Cerebellar nuclear complex (tissue), 1 donor: ENCODE measurements at regions not wholly inside any gene's neighbourhood (a gene's known extent, or its start where the extent isn't known, plus 50 kb on each side); places are given as distances from the start of the nearest gene placed in this dataset.
"Not testable (repeated sequence)": the region's sequence is repeated elsewhere in the genome, so short reads cannot be mapped to it uniquely, and the experiment has no call there.

Experiments used
- DNase-seq, 2 experiments: peaks; one replicate each; lab custom pipeline; 2025; lab: John Stamatoyannopoulos, UW

- DNase-seq = no peak
Observed at GRCh38 chr15:39419651-39420050, 161.2 kb upstream of the THBS1 start.

- DNase-seq = not testable (repeated sequence)
Observed at GRCh38 chr15:39420123-39420852, 160.6 kb upstream of the THBS1 start.

GRCh38 chr15:39420853-39421192 is 160.1 kb upstream of the THBS1 start:
- DNase-seq = not testable (repeated sequence)

GRCh38 chr15:39426552-39427532 is 154.0 kb upstream of the THBS1 start:
- DNase-seq = no peak

DNA sequence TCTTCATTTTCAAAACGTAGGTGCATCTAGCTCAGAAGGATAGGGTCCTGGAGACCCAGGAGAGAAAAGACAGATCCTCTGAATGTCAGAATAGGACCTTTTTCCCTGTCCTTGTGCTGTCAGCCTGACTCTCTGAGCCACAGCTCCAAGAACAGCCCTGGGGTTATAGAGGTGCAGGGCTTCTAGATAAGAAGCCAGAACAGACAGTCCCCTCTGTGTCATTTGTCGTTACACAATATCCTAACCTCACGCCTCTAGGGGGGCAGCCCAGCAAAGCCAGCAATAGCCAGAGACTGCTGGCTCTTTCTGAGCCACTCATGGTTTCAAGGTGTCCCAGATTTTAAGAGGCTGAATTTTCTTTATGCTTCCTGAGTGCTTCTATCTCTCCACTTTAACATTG is 153.2 kb upstream of the THBS1 start:
- DNase-seq = no peak

- DNase-seq = no peak
Observed at GRCh38 chr15:39429898-39430357, 151.0 kb upstream of the THBS1 start.

DNA sequence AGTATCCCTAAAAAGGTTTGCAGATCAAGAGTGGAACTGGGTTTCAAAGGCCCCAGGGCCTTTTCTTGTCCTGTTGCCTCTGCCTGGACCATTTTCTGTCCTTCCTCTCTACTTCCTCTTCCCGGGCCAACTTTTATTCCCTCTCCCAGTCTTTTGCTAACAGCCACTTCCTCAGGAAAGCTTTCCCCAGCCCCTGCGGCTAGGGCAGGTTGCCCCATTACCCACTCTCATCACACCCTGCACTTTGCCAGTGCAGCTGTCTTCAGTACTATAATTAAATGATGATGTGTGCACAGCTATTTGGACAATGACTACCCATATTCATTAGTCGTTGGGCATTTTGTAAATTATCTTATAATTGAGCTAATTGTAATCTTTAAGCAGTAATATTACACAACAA is 150.5 kb upstream of the THBS1 start:
- DNase-seq = no peak

DNA sequence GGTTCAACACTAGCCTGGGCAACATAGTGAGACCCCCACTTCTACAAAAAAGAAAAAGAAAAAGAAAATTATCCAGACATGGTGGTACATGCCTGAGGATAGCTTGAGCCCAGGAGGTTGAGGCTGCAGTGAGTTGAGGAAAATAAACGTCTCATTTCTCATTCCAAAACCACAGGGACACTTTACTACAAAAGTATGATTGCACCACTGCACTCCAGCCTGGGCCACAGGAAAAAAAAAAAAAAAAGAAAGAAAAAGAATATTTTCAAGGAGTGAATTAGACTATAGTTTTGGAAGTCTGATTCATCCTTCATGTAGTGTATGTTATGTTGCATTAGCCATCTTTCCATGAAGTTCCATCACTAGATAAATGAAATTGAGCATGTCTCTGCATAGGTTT is 149.5 kb upstream of the THBS1 start:
- DNase-seq = no peak

GRCh38 chr15:39432026-39432425 is 148.9 kb upstream of the THBS1 start:
- no peak for DNase-seq

GRCh38 chr15:39432912-39433348 is 147.9 kb upstream of the THBS1 start:
- DNase-seq = no peak

DNA sequence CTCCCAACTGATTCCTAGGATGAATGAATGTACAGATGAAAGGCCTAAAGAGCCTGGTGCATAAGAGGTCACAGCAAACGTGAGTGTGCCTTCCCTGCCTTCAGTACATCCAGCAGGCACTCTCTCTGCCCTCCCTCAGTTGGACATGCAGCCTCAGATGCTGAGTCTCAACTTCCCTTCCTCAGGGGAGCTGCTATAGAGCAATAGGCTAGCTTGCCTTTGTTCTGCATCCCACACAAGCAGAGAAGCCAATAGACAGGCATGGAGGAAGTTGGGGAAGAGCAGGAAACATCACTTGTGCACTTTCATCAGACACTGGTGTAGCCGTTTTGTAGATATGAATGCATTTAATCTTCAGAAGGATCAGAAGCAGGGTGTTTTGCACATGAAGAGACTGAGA is 147.5 kb upstream of the THBS1 start:
- DNase-seq = no peak

DNA sequence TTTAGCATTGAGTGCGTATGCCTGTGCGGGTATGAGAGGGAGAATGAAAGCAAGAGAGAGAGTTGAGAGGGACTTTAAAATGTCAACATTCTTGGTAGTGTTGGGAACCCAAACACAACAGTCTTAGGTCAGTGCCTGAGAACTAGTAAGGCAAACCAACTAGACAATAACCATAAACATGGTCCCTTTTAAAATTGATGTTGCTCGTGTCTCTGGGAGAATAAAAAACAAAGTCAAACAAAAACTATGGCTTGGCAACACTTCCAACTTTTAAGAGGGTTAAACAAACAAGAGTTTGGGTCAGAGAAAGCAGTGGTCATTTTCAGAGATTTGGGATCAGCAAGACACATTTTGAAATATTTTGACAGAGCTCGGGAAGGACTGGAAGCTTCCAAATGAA is 146.7 kb upstream of the THBS1 start:
- no peak for DNase-seq

DNA sequence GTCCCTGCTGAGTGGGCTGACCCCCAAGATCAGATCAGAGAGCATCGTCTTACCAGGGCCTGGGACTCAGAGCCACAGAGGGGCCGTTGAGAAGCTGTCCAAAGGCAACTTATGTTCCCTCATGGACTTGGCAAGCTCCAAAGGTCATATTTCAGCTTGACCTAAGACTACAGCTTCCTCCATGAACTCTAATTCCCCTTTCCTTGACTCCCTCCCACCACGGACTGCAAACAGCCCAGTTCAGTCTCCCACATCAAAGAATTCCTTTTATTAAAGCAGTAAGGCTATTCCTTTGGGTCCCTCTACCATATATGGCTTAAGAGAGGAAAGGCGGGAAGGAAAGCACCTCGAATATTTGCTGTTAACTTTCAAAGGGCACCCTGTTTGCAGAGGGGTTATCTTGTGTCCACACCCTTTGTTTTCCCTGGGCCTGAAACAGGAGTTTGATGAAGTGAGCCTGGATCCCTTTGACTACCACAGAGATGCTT is 146.1 kb upstream of the THBS1 start:
- no peak for DNase-seq

- no peak for DNase-seq
Observed at GRCh38 chr15:39435244-39435643, 145.6 kb upstream of the THBS1 start.

- no peak for DNase-seq
Observed at GRCh38 chr15:39438260-39438659, 142.6 kb upstream of the THBS1 start.

- DNase-seq = no peak
Observed at GRCh38 chr15:39438799-39439592, 141.9 kb upstream of the THBS1 start.

- DNase-seq = no peak
Observed at GRCh38 chr15:39442898-39443297, 138.0 kb upstream of the THBS1 start.

DNA sequence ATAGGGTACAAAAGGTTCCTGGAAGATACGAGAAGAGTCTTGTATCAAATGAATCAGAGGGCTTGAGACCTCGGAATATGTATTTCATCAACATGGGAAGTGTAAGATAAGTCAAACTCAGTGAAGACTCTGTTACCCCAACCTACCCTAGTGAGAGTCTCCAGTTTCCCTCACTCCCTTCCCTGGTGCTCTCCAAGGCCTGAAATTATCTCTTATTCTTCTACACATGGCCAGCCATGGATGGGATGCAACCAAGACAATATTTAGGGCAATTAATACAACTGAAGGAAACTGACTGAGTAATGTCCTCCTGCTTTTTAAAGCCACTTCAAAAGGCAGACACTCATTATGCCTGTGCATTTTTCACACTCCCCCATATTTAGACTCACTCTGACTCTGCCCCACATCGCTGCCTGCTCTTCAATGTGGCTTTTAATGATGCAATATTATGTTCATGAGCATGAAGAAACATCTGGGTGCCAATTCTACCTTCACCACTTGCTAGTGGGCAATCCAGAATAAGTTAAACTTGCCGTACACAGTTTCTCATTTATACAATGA is 137.1 kb upstream of the THBS1 start:
- no peak for DNase-seq

DNA sequence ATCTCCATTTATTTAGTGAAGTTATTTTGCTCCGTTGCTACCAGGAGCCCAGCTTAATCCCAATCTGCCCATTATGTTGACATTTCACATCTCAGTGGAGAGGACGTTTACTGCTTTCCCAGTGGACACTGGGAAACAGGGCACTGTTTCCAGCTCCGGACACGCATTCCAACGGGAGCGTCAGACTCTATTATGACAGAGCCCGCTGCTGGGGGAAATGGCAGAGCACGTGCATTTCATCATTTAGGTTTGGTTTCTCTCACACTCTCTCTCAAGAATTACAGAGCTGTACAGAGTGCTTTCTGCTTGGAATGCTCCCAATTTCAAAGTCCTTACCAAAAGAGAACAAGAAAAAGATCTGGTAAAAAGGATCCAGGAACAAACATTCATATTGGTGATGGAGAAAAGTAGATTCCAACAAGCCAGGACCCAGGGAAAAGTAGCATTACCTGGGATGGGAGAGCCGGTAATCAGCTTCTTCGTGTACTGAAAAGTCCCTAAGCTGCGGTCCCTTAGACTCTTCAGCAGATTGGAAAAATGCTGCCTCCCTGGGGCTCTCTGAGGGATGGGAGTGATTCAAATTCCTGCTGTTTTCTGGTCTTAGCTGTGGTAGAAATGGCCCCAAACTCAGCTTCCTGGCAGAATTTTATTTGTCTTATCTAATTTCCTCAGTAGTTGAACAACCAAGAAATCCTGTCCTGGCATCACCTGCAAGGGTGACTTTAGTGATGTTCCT is 136.0 kb upstream of the THBS1 start:
- DNase-seq = no peak

- DNase-seq = no peak
Observed at GRCh38 chr15:39445931-39446330, 134.9 kb upstream of the THBS1 start.

DNA sequence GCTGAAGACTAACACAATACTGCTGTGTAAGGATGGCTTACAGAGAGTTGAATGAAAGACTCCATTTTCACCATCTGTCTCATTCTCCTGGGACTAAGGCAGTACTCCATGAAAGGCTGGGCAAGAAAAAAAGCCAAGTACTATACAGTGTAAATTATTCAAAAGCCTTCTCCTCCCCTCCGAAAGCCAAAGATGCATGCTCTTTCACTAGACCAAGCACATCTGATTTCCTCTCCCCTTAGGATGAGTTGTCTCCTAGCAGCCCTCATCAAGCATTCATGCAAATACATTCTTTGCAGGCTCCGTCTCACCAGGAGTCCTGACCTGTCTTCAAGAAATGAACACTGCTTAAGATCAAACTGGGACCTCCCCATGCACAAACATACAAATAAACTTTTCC is 133.5 kb upstream of the THBS1 start:
- DNase-seq = no peak
